ENCODE measurements at regions not wholly inside any gene's neighbourhood (a gene's known extent, or its start where the extent isn't known, plus 50 kb on each side); places are given as distances from the start of the nearest gene placed in this dataset.
"Not testable (repeated sequence)": the region's sequence is repeated elsewhere in the genome, so short reads cannot be mapped to it uniquely, and the experiment has no call there.

DNA sequence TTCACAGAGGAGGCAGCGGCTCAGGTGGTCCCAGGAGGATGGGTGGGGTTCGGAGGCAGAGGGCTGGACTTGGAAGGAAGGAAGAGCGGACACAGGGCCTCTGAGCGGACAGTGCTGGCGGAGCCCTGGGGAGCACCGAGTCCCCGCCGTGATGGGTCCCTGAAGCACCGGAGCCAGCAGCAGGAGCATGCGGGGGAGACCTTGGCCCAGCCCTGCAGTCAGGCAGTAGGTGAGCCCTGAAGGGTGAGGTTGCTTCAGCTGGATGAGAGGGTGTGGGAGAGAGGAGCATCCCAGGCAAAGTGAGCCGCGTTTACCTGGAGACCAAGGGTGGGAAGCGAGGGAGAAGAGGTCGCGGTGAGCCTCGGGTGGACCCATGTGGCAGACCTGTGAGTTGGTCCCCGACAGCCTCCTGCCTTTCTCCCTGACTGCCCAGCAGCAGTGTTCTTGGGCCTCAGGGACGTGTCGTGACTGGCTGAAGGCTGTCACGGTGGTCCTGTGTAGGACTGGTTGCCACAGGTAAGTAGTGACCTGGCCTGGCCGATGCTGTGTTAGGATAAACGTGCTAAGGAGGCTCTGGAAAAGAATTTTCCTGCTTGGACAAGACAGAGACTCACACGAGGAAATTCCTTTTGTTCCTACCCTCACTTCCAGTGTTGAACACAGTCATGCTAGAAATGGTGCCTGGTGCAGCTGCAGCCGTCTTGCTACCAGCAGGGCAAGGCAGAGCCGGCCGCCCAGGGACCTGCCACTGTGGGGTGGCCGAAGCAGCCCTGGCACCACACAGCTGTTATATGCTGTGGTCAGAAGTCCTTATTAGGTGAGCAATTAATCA is 73.0 kb downstream of the RRM2 start:
- Mint-ChIP-seq H3K9me3 (peaks cover 0 to 1% of the 10 kb centered on the region in 2 donors), H3K27ac (peak overlapping the region; percentile 12 to 80), H3K36me3 (peaks cover 0 to 11% of the 10 kb centered on the region in 2 donors)
- DNase-seq (ENCODE audit: low spot score in 2 of 2) (no peak), ATAC-seq (no peak)

DNA sequence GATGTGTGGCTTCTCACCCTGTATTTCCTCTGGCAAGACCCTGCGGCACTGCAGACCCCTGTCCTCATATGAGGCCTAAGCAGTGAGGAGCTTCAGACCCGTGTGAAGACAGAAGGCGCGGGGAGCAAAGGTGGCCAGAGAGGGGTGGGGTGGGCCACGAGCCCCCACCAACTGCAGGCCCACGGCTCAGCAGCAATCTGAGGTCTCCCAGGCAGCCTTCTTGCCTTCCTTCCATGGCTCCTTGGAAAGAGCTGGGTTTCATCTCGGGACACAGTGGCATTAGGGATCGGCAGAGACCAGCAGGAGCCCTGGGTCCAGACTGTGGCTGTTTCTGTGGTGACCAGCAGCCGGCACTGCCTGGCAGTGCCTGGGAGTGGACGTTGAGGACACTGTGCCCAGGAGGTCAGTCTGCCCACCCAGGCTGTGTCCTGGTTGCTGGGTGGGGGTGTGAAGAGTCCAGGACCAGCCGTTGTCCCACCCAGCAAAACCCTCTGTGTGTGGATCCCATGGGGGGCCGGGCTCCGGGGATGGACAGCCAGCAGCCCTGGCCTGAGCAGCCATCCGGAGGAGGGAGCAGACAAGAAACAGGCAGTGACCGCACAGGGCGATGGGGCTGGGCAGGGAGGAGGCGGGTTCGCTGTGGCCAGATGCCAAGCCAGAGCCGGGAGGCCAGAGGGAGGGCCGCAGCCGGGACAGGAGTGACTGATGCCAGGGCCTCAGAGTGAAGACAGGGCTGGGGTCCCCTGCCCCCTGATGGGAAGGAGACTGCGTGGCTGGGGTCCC is 73.8 kb downstream of the RRM2 start:
- Mint-ChIP-seq H3K36me3 (peaks cover 0 to 11% of the 10 kb centered on the region in 2 donors), H3K27ac (peak overlapping the region in 1 of 2 donors; percentile 78), H3K9me3 (no peaks in the 10 kb centered on the region)
- ATAC-seq, result no peak
- no peak for DNase-seq (ENCODE audit: low spot score in 2 of 2)

- Mint-ChIP-seq H3K36me3 (peaks cover 0 to 11% of the 10 kb centered on the region in 2 donors), H3K27ac (peak overlapping the region in 1 of 2 donors; percentile 44), H3K9me3 (no peaks in the 10 kb centered on the region)
- DNase-seq (ENCODE audit: low spot score in 2 of 2) (no peak), ATAC-seq (no peak)
Measured at GRCh38 chr2:10196948-10197696, 74.6 kb downstream of the RRM2 start.

- no peak for DNase-seq (ENCODE audit: low spot score in 2 of 2)
- Mint-ChIP-seq H3K36me3 (peaks cover 0 to 11% of the 10 kb centered on the region in 2 donors), H3K27ac (peak overlapping the region in 1 of 2 donors; percentile 68), H3K9me3 (no peaks in the 10 kb centered on the region)
- no peak for ATAC-seq
Measured at GRCh38 chr2:10197697-10198076, 75.1 kb downstream of the RRM2 start.

GRCh38 chr2:10198482-10198881 is 75.9 kb downstream of the RRM2 start:
- not testable (repeated sequence) for ATAC-seq; DNase-seq (ENCODE audit: low spot score in 2 of 2); H3K9me3 Mint-ChIP-seq
- Mint-ChIP-seq H3K27ac (peak overlapping the region; percentile 9 to 17), H3K36me3 (peaks cover 0 to 11% of the 10 kb centered on the region in 2 donors)

- DNase-seq (ENCODE audit: low spot score in 2 of 2) (no peak), ATAC-seq (no peak)
- H3K9me3 Mint-ChIP-seq, result no peaks in the 10 kb centered on the region
- no peak overlapping the region for H3K27ac Mint-ChIP-seq
- peaks cover 5 to 11% of the 10 kb centered on the region in 2 donors for H3K36me3 Mint-ChIP-seq
Measured at GRCh38 chr2:10201201-10201600, 78.7 kb downstream of the RRM2 start.

DNA sequence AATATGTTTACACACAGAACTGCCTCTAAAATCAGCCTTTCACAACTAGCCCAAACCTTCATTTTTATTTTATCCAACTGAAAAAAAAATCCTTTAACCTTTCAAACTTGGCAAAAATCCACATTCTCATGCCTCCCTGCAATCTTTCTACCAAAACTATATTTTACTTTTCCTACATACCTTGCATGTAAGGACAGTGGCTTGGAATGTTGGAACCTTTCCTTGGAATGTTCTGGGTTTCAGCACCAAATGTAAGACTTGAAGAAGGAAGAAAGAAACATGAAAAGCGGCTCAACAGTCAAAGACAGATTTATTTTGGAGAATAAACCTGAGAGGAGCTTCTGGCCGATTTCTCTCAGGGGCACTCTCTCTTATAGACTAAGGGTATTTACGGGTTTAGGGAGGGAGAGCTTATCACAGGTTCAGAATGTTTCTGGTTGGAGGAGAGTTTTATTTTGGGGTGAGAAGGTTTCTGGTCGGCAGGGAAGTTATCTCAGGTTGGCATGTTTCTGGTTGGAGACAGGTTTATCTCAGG is 79.7 kb downstream of the RRM2 start:
- Mint-ChIP-seq H3K9me3 (no peaks in the 10 kb centered on the region), H3K36me3 (peaks cover 5 to 11% of the 10 kb centered on the region in 2 donors), H3K27ac (peak overlapping the region in 1 of 2 donors; percentile 16)
- ATAC-seq (no peak), DNase-seq (ENCODE audit: low spot score in 2 of 2) (no peak)

GRCh38 chr2:10204326-10205161 is 82.0 kb downstream of the RRM2 start:
- Mint-ChIP-seq H3K9me3 (no peaks in the 10 kb centered on the region), H3K27ac (peak overlapping the region in 1 of 2 donors; percentile 46), H3K36me3 (peaks cover 4 to 5% of the 10 kb centered on the region in 2 donors)
- no peak for DNase-seq (ENCODE audit: low spot score in 2 of 2)
- no peak for ATAC-seq

DNA sequence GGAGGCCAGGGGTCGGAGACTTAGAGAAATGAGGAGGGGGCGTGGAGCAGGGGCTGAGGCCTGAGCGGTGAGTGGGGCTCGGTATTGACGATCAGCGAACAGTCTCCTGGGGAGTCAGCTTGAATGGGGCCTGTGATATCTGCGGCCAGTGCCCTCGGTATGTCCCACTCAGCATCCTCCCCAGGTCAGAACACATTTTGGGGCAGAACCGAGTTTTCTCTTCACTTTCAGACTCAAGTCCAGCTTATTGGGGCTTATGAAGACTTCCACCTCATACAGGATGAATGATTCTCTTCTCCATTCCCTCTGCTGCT is 82.6 kb downstream of the RRM2 start:
- no peak for DNase-seq (ENCODE audit: low spot score in 2 of 2)
- Mint-ChIP-seq H3K27ac (peak overlapping the region in 1 of 2 donors; percentile 46), H3K9me3 (no peaks in the 10 kb centered on the region), H3K36me3 (peaks cover 4 to 5% of the 10 kb centered on the region in 2 donors)
- ATAC-seq, result no peak

- ATAC-seq, result no peak
- no peak for DNase-seq (ENCODE audit: low spot score in 2 of 2)
- Mint-ChIP-seq H3K36me3 (peaks cover 4 to 5% of the 10 kb centered on the region in 2 donors), H3K27ac (no peak overlapping the region), H3K9me3 (no peaks in the 10 kb centered on the region)
Measured at GRCh38 chr2:10208736-10209135, 86.2 kb downstream of the RRM2 start.

- Mint-ChIP-seq H3K9me3 (no peaks in the 10 kb centered on the region), H3K36me3 (peaks cover 4 to 5% of the 10 kb centered on the region in 2 donors), H3K27ac (peak overlapping the region in 1 of 2 donors; percentile 56)
- DNase-seq (ENCODE audit: low spot score in 2 of 2) (no peak), ATAC-seq (no peak)
Measured at GRCh38 chr2:10209406-10209935, 86.9 kb downstream of the RRM2 start.

GRCh38 chr2:10210336-10210735 is 87.8 kb downstream of the RRM2 start:
- DNase-seq (ENCODE audit: low spot score in 2 of 2), result no peak
- no peaks in the 10 kb centered on the region for H3K9me3 Mint-ChIP-seq
- H3K27ac Mint-ChIP-seq, result no peak overlapping the region

GRCh38 chr2:10211844-10212422 is 89.4 kb downstream of the RRM2 start:
- Mint-ChIP-seq H3K27ac (no peak overlapping the region), H3K9me3 (no peaks in the 10 kb centered on the region), H3K36me3 (peaks cover 0 to 4% of the 10 kb centered on the region in 2 donors)
- ATAC-seq, result no peak
- DNase-seq (ENCODE audit: low spot score in 2 of 2), result no peak

More at GRCh38 chr2:10210336-10210735, 87.8 kb downstream of the RRM2 start:
- peaks cover under 1 to 4% of the 10 kb centered on the region in 2 donors for H3K36me3 Mint-ChIP-seq
- no peak for ATAC-seq

- DNase-seq (ENCODE audit: low spot score in 2 of 2) (no peak), ATAC-seq (no peak)
- H3K27ac Mint-ChIP-seq, result peak overlapping the region in 1 of 2 donors; percentile 41
- H3K36me3 Mint-ChIP-seq, result no peaks in the 10 kb centered on the region
- no peaks in the 10 kb centered on the region for H3K9me3 Mint-ChIP-seq
Measured at GRCh38 chr2:10212827-10213226, 89.9 kb upstream of the HPCAL1 start.

- H3K36me3 Mint-ChIP-seq, result no peaks in the 10 kb centered on the region
- ATAC-seq (peak in 1 of 2 donors; percentile 17), DNase-seq (ENCODE audit: low spot score in 2 of 2) (no peak)
- no peaks in the 10 kb centered on the region for H3K9me3 Mint-ChIP-seq
- H3K27ac Mint-ChIP-seq, result peak overlapping the region; percentile 63 to 91
Measured at GRCh38 chr2:10214179-10214578, 88.5 kb upstream of the HPCAL1 start.

Data from activated naive CD4-positive, alpha-beta T cell treated with anti-CD3 and anti-CD28 coated beads, Interleukin-2, amount 50 U/mL, for 72 hours (primary cell).